IgD-negative memory B cell (primary cell): ENCODE measurements at regions not wholly inside any gene's neighbourhood (a gene's known extent, or its start where the extent isn't known, plus 50 kb on each side); places are given as distances from the start of the nearest gene placed in this dataset.

ENCODE experiments used
- H3K27ac Mint-ChIP-seq, 3 donors: one replicate each; pipeline ENCODE4 v1.8.0; 2020 to 2022; ENCODE audit warnings: mild to moderate bottlenecking in 3 of 3, mixed read lengths in 3 of 3, moderate library complexity in 1 of 3
- H3K27me3 Mint-ChIP-seq: one replicate; pipeline ENCODE4 v1.8.0; 2021; ENCODE audit warnings: mixed read lengths
- H3K36me3 Mint-ChIP-seq: one replicate; pipeline ENCODE4 v1.8.0; 2020; ENCODE audit warnings: mild to moderate bottlenecking, mixed read lengths
- H3K4me1 Mint-ChIP-seq, 3 donors: one replicate each; pipeline ENCODE4 v1.8.0; 2020 to 2022; ENCODE audit warnings: mixed read lengths in 3 of 3, mild to moderate bottlenecking in 1 of 3
- H3K4me3 Mint-ChIP-seq, 4 donors: one replicate each; pipeline ENCODE4 v1.8.0; 2020 to 2022; ENCODE audit warnings: mild to moderate bottlenecking in 4 of 4, mixed read lengths in 4 of 4, moderate library complexity in 3 of 4
- H3K9me3 Mint-ChIP-seq, 3 donors: one replicate each; pipeline ENCODE4 v1.8.0; 2020 to 2021; ENCODE audit warnings: mixed read lengths in 3 of 3, mild to moderate bottlenecking in 1 of 3

DNA sequence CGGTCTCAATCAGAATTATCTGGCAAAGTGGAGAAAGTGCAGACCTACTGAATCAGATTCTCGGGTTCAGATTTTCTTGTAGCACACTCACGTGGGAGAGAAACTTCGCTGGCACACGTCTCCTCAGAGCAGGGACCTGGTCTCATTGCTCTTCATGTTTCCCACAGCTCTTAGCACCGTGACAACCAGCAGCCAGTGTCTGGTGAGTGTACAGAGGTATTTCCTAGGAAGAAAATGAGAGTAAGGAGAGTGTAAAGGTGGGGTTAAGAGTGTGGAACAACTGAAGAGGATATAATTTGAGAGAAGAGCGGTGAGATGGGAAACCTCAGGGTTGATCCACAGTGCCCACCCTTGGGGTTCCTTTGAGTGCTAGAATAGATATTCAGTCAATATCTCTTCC is 89.2 kb downstream of the ARF6 start:
- H3K9me3 Mint-ChIP-seq, result no peaks in the 10 kb centered on the region
- H3K27ac Mint-ChIP-seq, result peak overlapping the region; percentile 42 to 90 (median 86)
- H3K4me1 Mint-ChIP-seq, result peaks cover 36 to 66% (median 50%) of the 10 kb centered on the region in 3 donors
- H3K27me3 Mint-ChIP-seq, result no peaks in the 10 kb centered on the region
- peaks cover 13% of the 10 kb centered on the region for H3K36me3 Mint-ChIP-seq
- H3K4me3 Mint-ChIP-seq, result peak overlapping the region in 1 of 4 donors; percentile 52

DNA sequence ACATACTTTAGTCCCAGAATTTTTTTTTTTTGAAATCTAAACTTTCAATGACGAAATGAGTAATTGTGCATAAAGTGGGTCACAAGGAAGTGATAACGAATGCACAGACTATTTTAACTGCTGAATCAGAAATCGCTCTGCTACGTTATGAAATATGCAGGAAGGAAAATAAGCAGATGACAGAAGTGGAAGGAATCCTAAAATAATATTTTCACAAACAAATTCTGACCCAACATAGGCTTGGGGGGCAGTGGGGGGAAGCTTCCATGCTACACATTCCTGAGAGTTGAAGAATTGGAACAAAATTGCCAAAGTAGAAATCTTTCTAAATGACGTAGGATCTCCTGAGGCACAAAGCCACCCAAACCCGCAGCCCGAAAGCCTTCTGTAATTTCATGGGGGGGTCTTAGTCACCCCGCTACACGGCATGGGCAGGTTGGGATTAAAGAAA is 89.6 kb downstream of the ARF6 start:
- Mint-ChIP-seq H3K36me3 (peaks cover 13% of the 10 kb centered on the region), H3K4me1 (peaks cover 32 to 64% (median 45%) of the 10 kb centered on the region in 3 donors), H3K27ac (peak overlapping the region; percentile 42 to 87 (median 86)), H3K27me3 (no peaks in the 10 kb centered on the region), H3K4me3 (no peak overlapping the region), H3K9me3 (no peaks in the 10 kb centered on the region)

DNA sequence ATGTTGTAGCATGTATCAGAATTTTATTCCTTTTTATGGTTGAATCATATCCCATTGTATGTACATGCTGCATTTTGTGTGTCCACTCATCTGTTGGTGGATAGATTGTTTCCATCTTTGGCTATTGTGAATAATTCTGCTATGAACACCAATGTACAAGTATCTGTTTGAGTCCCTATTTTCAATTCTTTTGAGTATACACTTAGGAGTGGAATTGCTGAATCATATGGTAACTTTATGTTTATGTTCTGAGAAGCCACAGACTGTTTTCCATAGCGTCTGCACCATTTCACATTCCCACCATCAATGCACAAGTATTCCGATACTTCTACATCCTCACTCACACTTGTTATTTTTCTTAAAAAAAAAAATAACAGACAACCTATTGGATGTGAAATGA is 91.5 kb downstream of the ARF6 start:
- Mint-ChIP-seq H3K4me1 (peaks cover 17 to 50% (median 35%) of the 10 kb centered on the region in 3 donors), H3K27ac (peak overlapping the region in 1 of 3 donors; percentile 29), H3K27me3 (no peaks in the 10 kb centered on the region), H3K9me3 (no peaks in the 10 kb centered on the region), H3K36me3 (peaks cover 13% of the 10 kb centered on the region), H3K4me3 (no peak overlapping the region)

DNA sequence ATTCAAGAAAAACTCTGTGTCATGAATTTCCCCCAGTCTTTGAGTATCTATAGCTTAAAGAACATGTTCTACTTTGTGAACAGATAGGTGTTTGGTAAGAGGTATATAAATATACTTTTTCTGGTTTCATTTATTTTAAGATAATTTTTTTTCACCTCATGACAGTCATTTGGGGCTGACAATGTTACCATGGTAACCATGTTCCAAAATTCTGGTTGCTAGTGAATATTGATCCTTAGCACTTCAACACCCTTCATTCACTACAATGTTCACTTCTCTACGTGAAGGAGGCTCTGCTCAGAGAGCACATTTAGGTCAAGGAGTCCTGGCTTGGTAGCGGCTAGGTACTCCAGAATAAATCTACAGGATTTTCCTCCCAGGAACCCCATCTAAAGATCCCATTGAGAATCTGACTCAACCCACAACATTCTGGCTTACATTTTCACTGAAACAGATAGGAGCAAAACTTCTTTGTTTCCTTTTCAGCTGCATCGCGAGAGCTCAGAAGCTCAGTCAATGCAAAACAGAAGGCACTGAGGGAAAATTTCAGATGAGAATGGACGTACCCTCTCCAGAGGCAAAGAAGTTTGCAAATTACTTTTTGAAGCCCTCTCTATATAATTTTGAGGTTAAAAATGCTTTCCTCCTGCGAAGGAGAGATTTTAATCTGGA is 93.6 kb downstream of the ARF6 start:
- peaks cover 10% of the 10 kb centered on the region for H3K36me3 Mint-ChIP-seq
- peaks cover 12 to 42% (median 26%) of the 10 kb centered on the region in 3 donors for H3K4me1 Mint-ChIP-seq
- peak overlapping the region in 2 of 3 donors; percentile 77 to 86 for H3K27ac Mint-ChIP-seq
- peak overlapping the region in 3 of 4 donors; percentile 54 to 76 (median 71) for H3K4me3 Mint-ChIP-seq
- H3K9me3 Mint-ChIP-seq, result no peaks in the 10 kb centered on the region
- H3K27me3 Mint-ChIP-seq, result no peaks in the 10 kb centered on the region

DNA sequence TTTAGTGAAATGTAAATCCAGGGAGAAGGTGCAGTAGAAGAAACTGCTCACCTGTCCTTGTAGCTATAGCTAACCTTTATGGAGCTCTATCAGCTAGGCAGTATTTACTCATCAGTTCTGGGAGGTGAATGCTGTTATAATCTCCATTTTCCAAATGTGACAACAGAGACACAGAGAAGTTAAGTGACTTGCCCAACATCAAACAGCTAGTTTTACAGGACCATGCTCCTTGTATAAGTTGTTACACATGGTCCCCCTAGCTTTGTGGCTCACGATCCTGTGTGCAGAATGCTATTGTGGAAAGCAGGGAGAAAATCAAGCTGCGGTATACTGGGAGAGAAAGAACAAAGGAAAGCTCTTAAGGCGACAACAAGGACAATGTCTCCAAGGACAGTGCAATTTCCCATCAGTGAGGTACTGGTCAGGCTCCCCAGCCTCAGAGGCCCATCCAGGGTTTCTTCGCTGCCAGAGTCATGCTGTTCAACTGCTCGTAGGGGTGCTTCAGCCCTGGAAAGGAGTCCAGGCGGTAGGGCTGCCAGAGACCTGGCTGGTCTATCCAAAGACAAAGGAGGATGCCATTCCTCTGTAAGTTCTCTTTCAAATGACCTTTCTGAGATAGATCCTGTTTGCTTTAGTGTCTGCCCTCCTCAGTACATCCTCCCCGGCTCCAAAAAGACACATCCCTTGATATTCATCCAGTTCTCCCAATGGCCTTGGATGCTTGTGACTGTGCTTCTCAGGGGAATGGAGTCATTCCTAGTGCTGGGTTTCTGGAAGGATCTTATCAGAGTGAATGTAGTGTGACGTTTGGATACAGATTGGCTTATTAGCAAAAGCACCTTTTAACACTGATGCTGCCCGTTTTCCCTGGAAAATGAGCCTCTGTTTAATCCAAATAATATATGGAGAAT is 95.5 kb downstream of the ARF6 start:
- no peaks in the 10 kb centered on the region for H3K27me3 Mint-ChIP-seq
- H3K4me3 Mint-ChIP-seq, result no peak overlapping the region
- H3K9me3 Mint-ChIP-seq, result no peaks in the 10 kb centered on the region
- peaks cover 10% of the 10 kb centered on the region for H3K36me3 Mint-ChIP-seq
- peaks cover 6 to 48% (median 30%) of the 10 kb centered on the region in 3 donors for H3K4me1 Mint-ChIP-seq
- peak overlapping the region in 1 of 3 donors; percentile 76 for H3K27ac Mint-ChIP-seq

DNA sequence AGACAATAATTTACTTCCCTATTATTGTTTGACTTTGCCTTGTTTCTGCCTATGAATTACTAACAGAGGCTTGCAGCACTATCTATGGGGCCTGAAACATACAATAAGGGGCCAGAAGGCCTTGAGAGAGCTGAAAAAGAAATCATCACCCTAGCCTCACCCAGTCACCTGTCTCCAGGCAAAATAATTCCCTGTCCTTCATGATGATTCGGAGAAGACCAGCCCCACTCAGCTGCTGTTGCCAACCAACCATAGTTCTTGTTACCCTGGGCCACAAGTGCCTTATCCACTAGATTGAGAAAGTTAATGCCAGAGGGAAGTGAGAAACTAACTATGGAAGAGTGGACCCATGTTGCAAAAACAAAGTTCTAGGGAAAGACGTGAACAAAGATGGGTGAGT is 97.1 kb downstream of the ARF6 start:
- no peaks in the 10 kb centered on the region for H3K27me3 Mint-ChIP-seq
- H3K9me3 Mint-ChIP-seq, result no peaks in the 10 kb centered on the region
- H3K4me3 Mint-ChIP-seq, result peak overlapping the region in 2 of 4 donors; percentile 20 to 34
- peak overlapping the region in 1 of 3 donors; percentile 60 for H3K27ac Mint-ChIP-seq
- peaks cover 8% of the 10 kb centered on the region for H3K36me3 Mint-ChIP-seq
- peaks cover 6 to 47% (median 30%) of the 10 kb centered on the region in 3 donors for H3K4me1 Mint-ChIP-seq

DNA sequence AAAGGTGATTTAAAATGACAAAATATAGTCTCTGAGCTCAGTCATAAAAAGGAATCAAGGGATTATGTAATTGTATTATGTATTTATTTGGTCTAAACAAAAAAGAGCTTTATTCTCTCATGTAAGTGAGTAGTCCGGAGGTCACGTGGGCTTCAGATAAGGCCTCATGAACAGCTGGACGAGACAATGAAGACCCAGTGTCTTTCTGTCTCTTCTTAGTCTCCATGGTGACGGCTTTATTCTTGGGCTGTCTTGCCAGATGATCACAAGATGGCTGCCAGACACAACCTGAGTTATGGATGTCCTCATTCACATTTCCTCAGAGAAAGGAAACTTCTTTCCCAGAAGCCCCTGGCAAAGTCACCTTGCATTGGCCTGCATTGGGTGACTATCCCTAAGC is 98.6 kb downstream of the ARF6 start:
- H3K27me3 Mint-ChIP-seq, result no peaks in the 10 kb centered on the region
- no peaks in the 10 kb centered on the region for H3K9me3 Mint-ChIP-seq
- H3K4me3 Mint-ChIP-seq, result no peak overlapping the region
- peaks cover 4% of the 10 kb centered on the region for H3K36me3 Mint-ChIP-seq
- no peak overlapping the region for H3K27ac Mint-ChIP-seq
- H3K4me1 Mint-ChIP-seq, result peaks cover 8 to 46% (median 28%) of the 10 kb centered on the region in 3 donors

DNA sequence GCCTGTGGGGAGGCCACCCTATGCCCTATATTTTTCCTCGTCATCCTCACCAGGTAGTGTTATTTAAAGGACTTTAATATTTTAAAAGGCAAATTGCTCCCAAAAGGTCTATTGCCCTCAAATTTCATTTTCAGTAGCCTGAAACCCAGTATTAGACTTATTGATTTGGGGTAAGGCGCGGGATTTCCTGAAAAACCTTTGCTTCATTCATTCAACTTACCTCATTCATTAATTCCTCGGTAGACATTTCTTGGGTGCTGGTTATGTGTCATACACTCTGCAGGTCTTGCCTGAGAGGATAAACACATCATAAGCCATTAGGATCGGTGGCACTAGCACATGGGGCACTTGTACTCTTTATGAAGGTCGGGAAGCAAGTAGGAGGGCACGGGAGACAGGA is 99.2 kb downstream of the ARF6 start:
- peak overlapping the region in 1 of 3 donors; percentile 67 for H3K27ac Mint-ChIP-seq
- peaks cover 10 to 44% (median 23%) of the 10 kb centered on the region in 3 donors for H3K4me1 Mint-ChIP-seq
- no peaks in the 10 kb centered on the region for H3K27me3 Mint-ChIP-seq
- no peaks in the 10 kb centered on the region for H3K9me3 Mint-ChIP-seq
- H3K4me3 Mint-ChIP-seq, result peak overlapping the region in 2 of 4 donors; percentile 32 to 65
- peaks cover 4% of the 10 kb centered on the region for H3K36me3 Mint-ChIP-seq

DNA sequence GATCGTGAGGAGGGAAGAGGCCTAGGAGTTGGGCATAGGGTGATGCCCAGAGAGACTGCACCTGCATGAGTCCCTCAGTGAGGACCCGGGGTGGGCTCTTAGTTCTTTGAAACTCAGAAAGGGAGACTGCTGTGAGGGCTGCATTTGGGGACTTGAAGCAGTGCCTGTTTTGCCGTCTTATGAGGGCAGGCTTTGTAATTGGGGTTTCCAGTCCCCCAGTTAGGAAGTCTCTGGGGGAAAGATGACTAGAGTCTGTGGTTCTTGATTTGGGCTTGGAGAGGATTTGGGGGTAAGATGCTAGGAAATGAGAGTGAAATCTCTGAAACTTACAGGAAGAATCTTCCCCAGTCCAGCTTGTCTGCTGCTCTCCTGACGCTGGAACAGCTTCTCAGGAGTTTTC is 99.6 kb downstream of the ARF6 start:
- peaks cover 12 to 40% (median 23%) of the 10 kb centered on the region in 3 donors for H3K4me1 Mint-ChIP-seq
- H3K27ac Mint-ChIP-seq, result peak overlapping the region in 2 of 3 donors; percentile 67 to 83
- H3K36me3 Mint-ChIP-seq, result peaks cover 4% of the 10 kb centered on the region
- H3K4me3 Mint-ChIP-seq, result peak overlapping the region in 2 of 4 donors; percentile 32 to 37
- no peaks in the 10 kb centered on the region for H3K27me3 Mint-ChIP-seq
- H3K9me3 Mint-ChIP-seq, result no peaks in the 10 kb centered on the region

DNA sequence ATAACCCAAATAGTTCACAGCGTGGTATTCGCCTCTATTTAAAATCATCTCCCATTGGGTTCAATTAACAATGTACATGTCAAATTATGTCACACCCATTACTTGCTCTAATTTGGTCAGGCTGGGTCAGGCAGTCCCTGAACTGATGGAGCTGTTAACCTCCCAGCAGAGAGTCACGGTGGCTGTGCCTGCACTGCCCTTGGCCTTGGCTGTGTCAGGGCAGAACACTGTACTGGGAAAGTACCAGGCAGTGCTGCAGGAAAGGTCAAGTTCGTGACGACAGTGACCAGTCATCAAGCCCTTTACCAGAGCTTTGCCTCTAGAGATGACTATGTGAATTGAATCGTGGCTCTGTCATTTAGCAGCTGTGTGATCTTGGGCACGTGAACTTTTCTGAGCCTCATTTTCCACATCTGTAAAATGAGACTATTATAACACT is 100.0 kb downstream of the ARF6 start:
- Mint-ChIP-seq H3K4me3 (peak overlapping the region in 2 of 4 donors; percentile 32 to 37), H3K4me1 (peaks cover 15 to 39% (median 23%) of the 10 kb centered on the region in 3 donors), H3K27ac (peak overlapping the region in 1 of 3 donors; percentile 83), H3K9me3 (no peaks in the 10 kb centered on the region), H3K27me3 (no peaks in the 10 kb centered on the region), H3K36me3 (peaks cover 7% of the 10 kb centered on the region)

DNA sequence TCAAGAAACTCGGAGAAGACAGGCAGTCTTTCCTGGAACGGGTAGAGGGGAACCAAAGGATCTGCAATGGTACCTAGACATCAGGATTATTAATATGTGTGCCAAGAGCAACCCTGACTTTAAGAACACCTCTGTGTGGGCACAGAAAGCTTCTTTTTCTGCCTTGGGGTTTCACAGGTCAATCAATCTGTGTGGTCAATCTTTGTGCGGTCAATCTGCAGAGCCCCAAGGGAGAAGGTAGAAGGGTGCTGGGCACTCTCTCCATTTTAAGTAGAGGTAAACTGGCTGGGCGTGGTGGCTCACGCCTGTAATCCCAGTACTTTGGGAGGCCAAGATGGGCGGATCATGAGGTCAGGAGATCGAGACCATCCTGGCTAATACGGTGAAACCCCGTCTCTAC is 100.7 kb downstream of the ARF6 start:
- Mint-ChIP-seq H3K9me3 (no peaks in the 10 kb centered on the region), H3K4me3 (no peak overlapping the region), H3K36me3 (peaks cover 7% of the 10 kb centered on the region), H3K27me3 (no peaks in the 10 kb centered on the region), H3K27ac (peak overlapping the region in 1 of 3 donors; percentile 41), H3K4me1 (peaks cover 15 to 36% (median 23%) of the 10 kb centered on the region in 3 donors)

DNA sequence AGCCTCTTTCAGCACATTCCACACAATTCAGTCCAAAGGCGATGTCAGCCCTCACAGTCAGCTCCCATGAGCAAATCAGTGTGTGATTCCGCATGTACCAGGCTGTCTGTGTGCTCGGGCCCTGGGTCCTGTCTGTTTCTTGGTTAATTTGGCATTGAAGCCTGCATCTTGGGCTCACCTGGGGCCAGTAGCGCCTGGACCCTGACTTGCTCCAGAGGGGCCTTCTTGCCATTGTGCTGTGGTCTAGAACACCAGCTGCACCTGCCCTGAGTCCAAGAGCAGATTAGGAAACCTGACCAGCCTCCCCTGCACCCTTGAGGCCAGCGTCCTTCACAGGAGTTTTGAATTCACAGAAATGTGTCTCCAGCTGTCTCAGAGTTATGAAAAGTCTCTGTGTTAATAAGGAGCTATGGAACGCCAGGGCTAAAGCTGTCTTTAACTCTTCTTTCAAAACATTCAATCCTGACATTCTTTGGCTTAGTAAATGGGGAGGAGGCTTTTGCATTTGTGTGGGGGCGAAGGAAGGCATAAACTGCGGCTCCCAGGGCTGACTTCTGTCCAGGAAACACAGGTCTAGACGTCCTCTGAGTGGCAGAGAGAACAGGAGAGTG is 102.2 kb downstream of the ARF6 start:
- Mint-ChIP-seq H3K4me1 (peaks cover 24 to 45% (median 31%) of the 10 kb centered on the region in 3 donors), H3K9me3 (no peaks in the 10 kb centered on the region), H3K27ac (no peak overlapping the region), H3K4me3 (no peak overlapping the region), H3K27me3 (no peaks in the 10 kb centered on the region), H3K36me3 (peaks cover 9% of the 10 kb centered on the region)

DNA sequence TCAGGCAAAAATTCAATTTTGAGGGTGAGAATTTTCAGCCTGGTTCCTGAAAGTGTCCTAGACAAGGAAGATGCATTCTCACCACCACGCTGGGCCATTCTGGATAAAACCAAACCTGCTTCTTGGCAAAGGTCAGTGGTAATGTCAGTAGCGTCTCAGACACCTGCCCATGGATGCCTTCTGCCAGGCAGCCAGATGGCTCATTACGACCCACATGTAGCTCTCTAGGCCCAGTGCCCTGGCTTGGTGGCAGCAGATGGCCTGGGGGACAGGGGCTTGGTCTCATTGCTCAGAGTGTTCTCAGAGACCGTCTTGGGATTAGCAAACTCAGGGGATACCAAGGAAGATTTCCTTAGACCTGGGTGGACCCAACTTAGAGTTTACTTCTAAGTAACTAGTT is 105.1 kb downstream of the ARF6 start:
- Mint-ChIP-seq H3K27me3 (no peaks in the 10 kb centered on the region), H3K27ac (peak overlapping the region in 1 of 3 donors; percentile 26), H3K4me1 (peaks cover 40 to 50% (median 49%) of the 10 kb centered on the region in 3 donors), H3K9me3 (no peaks in the 10 kb centered on the region), H3K4me3 (peak overlapping the region in 2 of 4 donors; percentile 41 to 43), H3K36me3 (peaks cover 7% of the 10 kb centered on the region)

DNA sequence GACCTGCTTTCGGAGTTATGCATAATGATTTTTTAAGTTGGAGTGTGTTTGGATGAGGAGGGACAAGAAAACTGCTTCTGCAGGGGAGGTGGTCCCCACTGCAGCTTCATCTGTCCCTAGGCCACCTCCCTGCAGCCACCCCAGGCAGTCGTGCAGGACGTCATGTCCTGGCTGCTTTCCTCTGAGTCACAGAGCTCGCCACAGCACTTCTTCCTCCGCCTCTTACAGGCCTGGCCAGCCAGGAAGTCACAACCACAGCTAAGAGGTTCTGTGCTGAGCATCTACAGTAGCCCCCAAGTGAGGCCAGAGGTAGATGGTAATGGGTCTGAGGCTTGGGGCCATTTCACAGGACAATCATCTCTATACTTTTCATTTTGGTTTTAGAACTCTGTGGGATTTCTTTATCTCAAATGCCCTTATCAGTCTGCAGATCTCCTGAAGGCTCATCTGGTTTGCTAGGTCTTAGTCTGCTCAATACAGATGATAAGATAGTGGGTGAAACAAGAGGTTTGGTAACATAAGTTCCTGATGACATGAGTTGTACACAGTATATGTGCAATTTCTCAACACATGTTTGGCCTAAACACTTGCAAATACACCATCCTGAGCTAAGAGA is 106.4 kb downstream of the ARF6 start:
- Mint-ChIP-seq H3K36me3 (peaks cover 7% of the 10 kb centered on the region), H3K9me3 (no peaks in the 10 kb centered on the region), H3K27me3 (no peaks in the 10 kb centered on the region), H3K4me3 (peak overlapping the region; percentile 79 to 97 (median 92)), H3K27ac (peak overlapping the region; percentile 93 to 99 (median 98)), H3K4me1 (peaks cover 40 to 57% (median 44%) of the 10 kb centered on the region in 3 donors)
